Progenitor cell of endocrine pancreas (in vitro differentiated cells): ENCODE measurements at regions not wholly inside any gene's neighbourhood (a gene's known extent, or its start where the extent isn't known, plus 50 kb on each side); places are given as distances from the start of the nearest gene placed in this dataset.

Experiments used
- DNase-seq: peaks from one replicate; pipeline ENCODE4 v3.0.0; 2021; ENCODE audit warnings: low spot score; ENCODE audit not compliant: unreplicated experiment
- H3K27ac Mint-ChIP-seq: 2 replicates; pipeline ENCODE4 v1.8.0; 2021; ENCODE audit warnings: mild to moderate bottlenecking, moderate library complexity, mixed read lengths
- H3K27me3 Mint-ChIP-seq: 2 replicates; pipeline ENCODE4 v1.8.0; 2021; ENCODE audit warnings: mixed read lengths
- H3K36me3 Mint-ChIP-seq: 2 replicates; pipeline ENCODE4 v1.8.0; 2022; ENCODE audit warnings: mixed read lengths; ENCODE audit not compliant: insufficient read depth
- H3K4me1 Mint-ChIP-seq: 2 replicates; pipeline ENCODE4 v1.8.0; 2021; ENCODE audit warnings: low read depth, mixed read lengths
- H3K4me3 Mint-ChIP-seq: 2 replicates; pipeline ENCODE4 v1.8.0; 2021; ENCODE audit warnings: low read depth, mild to moderate bottlenecking, moderate library complexity, mixed read lengths
- H3K9me3 Mint-ChIP-seq: 2 replicates; pipeline ENCODE4 v1.8.0; 2021; ENCODE audit warnings: low read depth, mixed read lengths
- CTCF ChIP-seq: fragments of 200-600 bp; sonication (generic); IDR thresholded peaks from one replicate; pipeline ENCODE4 v1.5.0; 2021; ENCODE audit warnings: antibody characterized with exemption, mild to moderate bottlenecking; ENCODE audit not compliant: unreplicated experiment

GRCh38 chr20:60121903-60122302 lies 163.7 kb downstream of the CDH26 start:
- Mint-ChIP-seq H3K27me3 (peaks cover 32% of the 10 kb centered on the region), H3K36me3 (no peaks in the 10 kb centered on the region), H3K4me3 (no peak overlapping the region), H3K27ac (no peak overlapping the region), H3K4me1 (peaks cover 13% of the 10 kb centered on the region), H3K9me3 (no peaks in the 10 kb centered on the region)
- TF ChIP-seq CTCF: no peak
- no peak for DNase-seq

- Mint-ChIP-seq H3K9me3 (no peaks in the 10 kb centered on the region), H3K27ac (no peak overlapping the region), H3K4me3 (no peak overlapping the region), H3K27me3 (peaks cover 28% of the 10 kb centered on the region), H3K4me1 (peaks cover 13% of the 10 kb centered on the region), H3K36me3 (no peaks in the 10 kb centered on the region)
- DNase-seq: no peak
- no peak for TF ChIP-seq CTCF
Measured at GRCh38 chr20:60122671-60123070, 164.4 kb downstream of the CDH26 start.

- Mint-ChIP-seq H3K27me3 (peaks cover 26% of the 10 kb centered on the region), H3K9me3 (no peaks in the 10 kb centered on the region), H3K27ac (no peak overlapping the region), H3K36me3 (no peaks in the 10 kb centered on the region), H3K4me1 (peaks cover 13% of the 10 kb centered on the region), H3K4me3 (no peak overlapping the region)
- no peak for DNase-seq
- no peak for TF ChIP-seq CTCF
Measured at GRCh38 chr20:60123096-60123495, 164.9 kb downstream of the CDH26 start.

GRCh38 chr20:60123652-60124051 lies 165.4 kb downstream of the CDH26 start:
- Mint-ChIP-seq H3K4me1 (peaks cover 11% of the 10 kb centered on the region), H3K27me3 (peaks cover 25% of the 10 kb centered on the region)

GRCh38 chr20:60124776-60125381 lies 166.7 kb downstream of the CDH26 start:
- Mint-ChIP-seq H3K27me3 (peaks cover 24% of the 10 kb centered on the region), H3K36me3 (no peaks in the 10 kb centered on the region), H3K27ac (no peak overlapping the region), H3K9me3 (no peaks in the 10 kb centered on the region), H3K4me1 (peaks cover 5% of the 10 kb centered on the region), H3K4me3 (no peak overlapping the region)
- no peak for DNase-seq
- TF ChIP-seq CTCF: no peak

More at GRCh38 chr20:60123652-60124051, 165.4 kb downstream of the CDH26 start:
- DNase-seq: no peak
- H3K9me3 Mint-ChIP-seq: no peaks in the 10 kb centered on the region
- TF ChIP-seq CTCF: no peak
- H3K27ac Mint-ChIP-seq: no peak overlapping the region
- H3K36me3 Mint-ChIP-seq: no peaks in the 10 kb centered on the region
- no peak overlapping the region for H3K4me3 Mint-ChIP-seq
